ENCODE measurements at regions not wholly inside any gene's neighbourhood (a gene's known extent, or its start where the extent isn't known, plus 50 kb on each side); places are given as distances from the start of the nearest gene placed in this dataset.

GRCh38 chr11:115590254-115590653 is 86.0 kb upstream of the CADM1 start:
- no peak overlapping the region for H3K4me3 ChIP-seq (ENCODE audit: low read depth, low read length)
- peaks cover 10% of the 10 kb centered on the region for H3K9me3 ChIP-seq (ENCODE audit: control insufficient read depth, insufficient read depth, low read length)
- H3K36me3 ChIP-seq (ENCODE audit: control insufficient read depth, insufficient read depth, low read length): no peaks in the 10 kb centered on the region
- H3K27ac ChIP-seq (ENCODE audit: low read depth, low read length): no peak overlapping the region
- no peak overlapping the region for H3K9ac ChIP-seq (ENCODE audit: low read depth, low read length)
- no peaks in the 10 kb centered on the region for H3K27me3 ChIP-seq (ENCODE audit: control insufficient read depth, insufficient read depth, low read length)
- H3K4me1 ChIP-seq (ENCODE audit: control insufficient read depth, insufficient read depth, low read length): 0 out of 2 replicates have a peak, but pooled peaks cover 3% of the 10 kb centered on the region

- Histone ChIP-seq H3K9ac (ENCODE audit: low read depth, low read length) (no peak overlapping the region), H3K27ac (ENCODE audit: low read depth, low read length) (no peak overlapping the region), H3K4me1 (ENCODE audit: control insufficient read depth, insufficient read depth, low read length) (0 out of 2 replicates have a peak, but pooled peaks cover 3% of the 10 kb centered on the region), H3K4me3 (ENCODE audit: low read depth, low read length) (no peak overlapping the region), H3K27me3 (ENCODE audit: control insufficient read depth, insufficient read depth, low read length) (no peaks in the 10 kb centered on the region), H3K36me3 (ENCODE audit: control insufficient read depth, insufficient read depth, low read length) (no peaks in the 10 kb centered on the region), H3K9me3 (ENCODE audit: control insufficient read depth, insufficient read depth, low read length) (peaks cover 10% of the 10 kb centered on the region)
Observed at GRCh38 chr11:115587718-115588342, 83.6 kb upstream of the CADM1 start.

DNA sequence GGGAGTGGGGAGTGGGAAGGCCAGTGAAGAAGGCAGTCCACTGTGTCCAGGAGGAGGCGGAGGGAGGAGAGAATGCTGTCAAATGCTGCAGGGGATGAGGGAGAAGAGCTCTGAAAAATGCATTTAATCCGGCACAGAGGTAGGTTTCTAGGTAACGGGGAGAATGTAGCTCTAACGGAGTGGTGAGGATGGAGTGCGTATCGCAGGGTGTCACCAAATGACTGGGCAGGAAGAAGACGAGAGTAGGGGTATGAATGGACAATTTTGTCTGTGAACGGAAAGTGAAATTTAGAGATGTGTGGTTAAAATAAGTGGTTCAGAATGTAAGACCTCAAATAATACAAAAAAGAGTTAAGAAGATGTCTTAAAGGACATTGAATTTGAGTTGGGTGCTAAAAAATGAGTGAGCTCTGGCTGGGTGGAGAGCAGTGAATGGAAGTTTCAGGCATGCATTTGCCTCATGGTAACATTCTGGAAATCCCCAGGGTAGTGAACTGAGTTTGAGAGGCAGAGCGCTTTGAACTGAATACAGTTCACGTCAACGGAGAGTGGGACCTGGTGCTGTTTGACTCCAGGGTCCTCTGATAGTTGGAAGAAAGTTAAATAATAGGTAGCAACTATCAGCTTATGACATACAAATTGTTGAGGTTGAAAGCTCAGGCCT is 81.3 kb upstream of the CADM1 start:
- no peak overlapping the region for H3K9ac ChIP-seq (ENCODE audit: low read depth, low read length)

DNA sequence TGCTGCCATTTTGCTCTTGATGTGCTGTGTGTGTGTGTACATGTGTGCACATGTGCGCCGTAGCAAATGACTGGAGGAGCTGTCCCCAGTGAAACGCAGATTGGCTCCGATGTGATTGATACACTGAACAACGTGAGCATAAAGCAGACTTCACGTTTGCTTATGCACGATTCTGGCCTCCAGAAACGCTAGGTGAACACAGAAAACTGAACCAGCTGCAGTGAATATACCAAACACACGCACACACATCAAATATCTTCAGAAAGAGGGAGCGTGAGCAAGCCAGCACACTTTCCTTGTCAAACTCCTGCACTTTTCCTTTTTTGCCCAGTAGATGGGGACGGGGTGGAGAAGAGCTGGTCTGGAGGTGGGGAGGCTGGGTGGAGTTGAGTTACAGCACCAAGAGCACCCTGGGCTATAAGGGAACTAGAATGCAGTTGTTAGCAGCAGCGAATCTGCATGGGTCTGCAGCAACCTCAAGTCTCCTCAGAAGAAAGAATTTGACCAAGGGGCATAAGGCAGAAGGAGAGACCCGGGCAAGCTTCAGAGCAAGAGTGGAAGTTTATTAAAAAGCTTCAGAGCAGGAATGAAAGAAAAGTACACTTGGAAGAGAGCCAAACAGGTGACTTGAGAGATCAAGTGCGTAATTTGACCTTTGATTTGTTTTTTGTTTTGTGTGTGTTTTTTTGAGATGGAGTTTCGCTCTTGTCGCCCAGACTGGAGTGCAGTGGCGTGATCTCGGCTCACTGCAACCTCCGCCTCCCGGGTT is 77.8 kb upstream of the CADM1 start:
- H3K27ac ChIP-seq (ENCODE audit: low read depth, low read length): no peak overlapping the region
- no peaks in the 10 kb centered on the region for H3K9me3 ChIP-seq (ENCODE audit: control insufficient read depth, insufficient read depth, low read length)
- H3K4me1 ChIP-seq (ENCODE audit: control insufficient read depth, insufficient read depth, low read length): peaks cover 21% of the 10 kb centered on the region

More for the DNA sequence above, 81.3 kb upstream of the CADM1 start:
- Histone ChIP-seq H3K36me3 (ENCODE audit: control insufficient read depth, insufficient read depth, low read length) (no peaks in the 10 kb centered on the region), H3K9me3 (ENCODE audit: control insufficient read depth, insufficient read depth, low read length) (peaks cover 10% of the 10 kb centered on the region), H3K4me3 (ENCODE audit: low read depth, low read length) (no peak overlapping the region), H3K27ac (ENCODE audit: low read depth, low read length) (no peak overlapping the region), H3K4me1 (ENCODE audit: control insufficient read depth, insufficient read depth, low read length) (peaks cover 21% of the 10 kb centered on the region), H3K27me3 (ENCODE audit: control insufficient read depth, insufficient read depth, low read length) (no peaks in the 10 kb centered on the region)

GRCh38 chr11:115580927-115581680 is 76.9 kb upstream of the CADM1 start:
- no peak overlapping the region for H3K9ac ChIP-seq (ENCODE audit: low read depth, low read length)
- no peak overlapping the region for H3K4me3 ChIP-seq (ENCODE audit: low read depth, low read length)
- no peaks in the 10 kb centered on the region for H3K27me3 ChIP-seq (ENCODE audit: control insufficient read depth, insufficient read depth, low read length)
- no peaks in the 10 kb centered on the region for H3K9me3 ChIP-seq (ENCODE audit: control insufficient read depth, insufficient read depth, low read length)
- H3K36me3 ChIP-seq (ENCODE audit: control insufficient read depth, insufficient read depth, low read length): no peaks in the 10 kb centered on the region
- peaks cover 31% of the 10 kb centered on the region for H3K4me1 ChIP-seq (ENCODE audit: control insufficient read depth, insufficient read depth, low read length)
- H3K27ac ChIP-seq (ENCODE audit: low read depth, low read length): no peak overlapping the region

More for the DNA sequence above, 77.8 kb upstream of the CADM1 start:
- Histone ChIP-seq H3K4me3 (ENCODE audit: low read depth, low read length) (no peak overlapping the region), H3K36me3 (ENCODE audit: control insufficient read depth, insufficient read depth, low read length) (no peaks in the 10 kb centered on the region), H3K27me3 (ENCODE audit: control insufficient read depth, insufficient read depth, low read length) (no peaks in the 10 kb centered on the region), H3K9ac (ENCODE audit: low read depth, low read length) (no peak overlapping the region)

GRCh38 chr11:115580416-115580815 is 76.2 kb upstream of the CADM1 start:
- Histone ChIP-seq H3K9me3 (ENCODE audit: control insufficient read depth, insufficient read depth, low read length) (no peaks in the 10 kb centered on the region), H3K4me3 (ENCODE audit: low read depth, low read length) (no peak overlapping the region), H3K27me3 (ENCODE audit: control insufficient read depth, insufficient read depth, low read length) (no peaks in the 10 kb centered on the region), H3K9ac (ENCODE audit: low read depth, low read length) (no peak overlapping the region), H3K27ac (ENCODE audit: low read depth, low read length) (no peak overlapping the region), H3K4me1 (ENCODE audit: control insufficient read depth, insufficient read depth, low read length) (peaks cover 31% of the 10 kb centered on the region), H3K36me3 (ENCODE audit: control insufficient read depth, insufficient read depth, low read length) (no peaks in the 10 kb centered on the region)

DNA sequence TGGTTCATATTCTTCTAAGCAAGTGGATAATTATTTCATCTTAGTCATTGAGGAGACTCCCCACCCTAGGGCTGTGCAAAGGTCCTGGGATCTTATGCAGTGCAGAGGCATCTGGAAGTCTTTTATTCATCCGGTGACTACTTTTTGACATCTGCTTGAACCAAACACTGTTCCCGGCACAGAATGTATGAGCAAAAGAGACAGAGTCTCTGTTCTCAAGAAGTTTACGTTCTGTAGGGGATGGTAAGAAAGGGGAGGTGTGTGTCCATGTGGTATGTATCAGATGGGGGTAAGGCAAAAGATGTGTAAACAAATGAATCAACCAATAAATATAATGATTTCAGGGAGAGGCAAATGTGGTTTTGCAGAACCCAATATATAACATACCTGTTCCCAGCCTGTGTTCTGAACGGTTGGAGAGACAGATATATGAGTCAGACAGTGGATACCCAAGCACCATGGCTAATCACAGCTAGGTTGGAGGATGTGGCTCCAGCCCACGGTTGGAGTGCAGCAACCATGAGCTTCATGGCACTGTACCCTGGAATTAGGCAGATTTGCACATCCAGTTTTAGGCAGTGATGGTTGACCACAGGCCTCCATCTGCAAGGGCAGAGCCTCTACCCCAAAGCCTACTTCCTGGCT is 75.1 kb upstream of the CADM1 start:
- Histone ChIP-seq H3K27ac (ENCODE audit: low read depth, low read length) (no peak overlapping the region), H3K4me1 (ENCODE audit: control insufficient read depth, insufficient read depth, low read length) (peaks cover 31% of the 10 kb centered on the region), H3K27me3 (ENCODE audit: control insufficient read depth, insufficient read depth, low read length) (no peaks in the 10 kb centered on the region), H3K9me3 (ENCODE audit: control insufficient read depth, insufficient read depth, low read length) (no peaks in the 10 kb centered on the region), H3K9ac (ENCODE audit: low read depth, low read length) (no peak overlapping the region), H3K4me3 (ENCODE audit: low read depth, low read length) (no peak overlapping the region), H3K36me3 (ENCODE audit: control insufficient read depth, insufficient read depth, low read length) (no peaks in the 10 kb centered on the region)

DNA sequence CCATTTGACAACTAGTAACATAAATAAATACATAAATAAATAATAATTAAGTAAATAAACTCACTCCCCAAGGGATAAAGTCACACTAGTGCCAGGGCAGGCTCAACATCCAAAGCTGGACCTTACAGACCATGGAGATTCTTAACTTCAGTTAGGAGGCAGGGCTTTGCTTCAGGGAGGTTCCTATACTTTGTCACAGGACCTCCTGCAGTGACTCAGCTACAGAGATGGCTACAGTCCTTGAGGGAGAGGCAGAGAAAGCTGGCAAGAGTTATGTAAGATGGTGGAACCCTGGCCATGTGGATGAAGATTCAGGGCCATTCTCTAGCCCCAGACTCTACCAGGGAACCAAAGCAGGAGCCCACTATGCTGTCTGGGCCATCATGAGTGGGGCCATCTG is 74.1 kb upstream of the CADM1 start:
- Histone ChIP-seq H3K36me3 (ENCODE audit: control insufficient read depth, insufficient read depth, low read length) (no peaks in the 10 kb centered on the region), H3K4me3 (ENCODE audit: low read depth, low read length) (no peak overlapping the region), H3K9ac (ENCODE audit: low read depth, low read length) (no peak overlapping the region), H3K27me3 (ENCODE audit: control insufficient read depth, insufficient read depth, low read length) (no peaks in the 10 kb centered on the region), H3K4me1 (ENCODE audit: control insufficient read depth, insufficient read depth, low read length) (peaks cover 31% of the 10 kb centered on the region), H3K27ac (ENCODE audit: low read depth, low read length) (no peak overlapping the region), H3K9me3 (ENCODE audit: control insufficient read depth, insufficient read depth, low read length) (no peaks in the 10 kb centered on the region)

- Histone ChIP-seq H3K9ac (ENCODE audit: low read depth, low read length) (no peak overlapping the region), H3K36me3 (ENCODE audit: control insufficient read depth, insufficient read depth, low read length) (no peaks in the 10 kb centered on the region), H3K4me3 (ENCODE audit: low read depth, low read length) (no peak overlapping the region), H3K9me3 (ENCODE audit: control insufficient read depth, insufficient read depth, low read length) (no peaks in the 10 kb centered on the region), H3K27ac (ENCODE audit: low read depth, low read length) (no peak overlapping the region), H3K27me3 (ENCODE audit: control insufficient read depth, insufficient read depth, low read length) (no peaks in the 10 kb centered on the region), H3K4me1 (ENCODE audit: control insufficient read depth, insufficient read depth, low read length) (peaks cover 31% of the 10 kb centered on the region)
Observed at GRCh38 chr11:115577701-115578100, 73.5 kb upstream of the CADM1 start.

DNA sequence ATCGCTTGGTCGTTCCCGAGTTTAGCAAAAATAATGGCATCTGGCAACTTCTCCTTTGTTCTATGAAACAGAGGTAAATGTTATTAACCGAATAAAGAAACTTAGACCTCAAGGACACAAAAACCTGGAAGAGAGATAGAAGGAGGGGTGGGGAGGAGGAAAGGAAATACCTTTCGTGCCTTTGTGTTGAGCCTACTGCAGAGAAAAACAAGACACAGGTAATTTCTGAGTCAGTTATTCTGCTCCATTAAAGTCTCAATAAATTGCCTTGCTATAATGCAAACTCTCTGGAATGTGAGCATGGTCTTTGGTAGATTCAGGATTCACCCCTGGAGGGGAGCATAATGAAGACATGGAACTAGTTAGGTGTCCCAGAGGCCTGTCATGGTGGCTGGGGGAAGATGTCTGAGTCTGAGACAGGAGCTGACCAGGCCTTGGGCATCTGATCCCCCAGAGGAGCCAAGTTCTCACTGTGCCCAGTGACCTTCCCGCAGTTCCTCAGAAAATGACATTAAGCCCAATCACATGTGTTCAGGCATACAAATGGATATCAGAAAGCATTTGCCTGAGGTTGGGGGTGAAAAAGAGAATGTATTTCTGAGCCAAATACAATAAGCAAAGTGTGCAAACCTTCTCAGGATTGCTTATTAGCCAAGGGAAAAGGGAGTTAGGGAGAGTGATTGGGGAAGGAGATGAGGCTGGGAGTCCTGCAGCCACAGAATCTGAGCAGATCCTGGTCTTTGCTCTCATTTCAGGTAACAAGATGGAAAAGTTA is 72.6 kb upstream of the CADM1 start:
- H3K27me3 ChIP-seq (ENCODE audit: control insufficient read depth, insufficient read depth, low read length): no peaks in the 10 kb centered on the region
- H3K4me3 ChIP-seq (ENCODE audit: low read depth, low read length): no peak overlapping the region
- no peak overlapping the region for H3K27ac ChIP-seq (ENCODE audit: low read depth, low read length)
- no peak overlapping the region for H3K9ac ChIP-seq (ENCODE audit: low read depth, low read length)
- peaks cover 27% of the 10 kb centered on the region for H3K4me1 ChIP-seq (ENCODE audit: control insufficient read depth, insufficient read depth, low read length)
- no peaks in the 10 kb centered on the region for H3K9me3 ChIP-seq (ENCODE audit: control insufficient read depth, insufficient read depth, low read length)
- no peaks in the 10 kb centered on the region for H3K36me3 ChIP-seq (ENCODE audit: control insufficient read depth, insufficient read depth, low read length)
